T-cell (primary cell): ENCODE measurements at regions not wholly inside any gene's neighbourhood (a gene's known extent, or its start where the extent isn't known, plus 50 kb on each side); places are given as distances from the start of the nearest gene placed in this dataset.

Experiments used
- ATAC-seq, 4 experiments: fragments of 200-7000 bp in 3 of 4; fragments of 150-1000 bp in 1 of 4; cut with Tn5 transposase; replicated peaks in 1 of 4; 1 replicate in 3 of 4; 2 replicates in 1 of 4; pipeline ENCODE4 v1.10.0; 2021; ENCODE audit warnings: moderate library complexity in 3 of 4, mild to moderate bottlenecking in 2 of 4, moderate number of reproducible peaks in 1 of 4
- CTCF ChIA-PET, 2 donors: fragments of 300-600 bp; sonication (Branson Sonifier 250); formaldehyde crosslinking; loops; one replicate each; lab custom pipeline; 2022; ENCODE audit warnings: antibody characterized with exemption in 2 of 2; lab: Charles Lee
- POLR2A ChIA-PET, 2 donors: fragments of 300-600 bp; sonication (Branson Sonifier 250); formaldehyde crosslinking; loops; one replicate each; lab custom pipeline; 2022; ENCODE audit warnings: antibody characterized with exemption in 2 of 2; lab: Charles Lee
- DNase-seq, 35 experiments: peaks; one replicate each; pipeline versions ENCODE4 v3.0.0 to v3.0.0-alpha.2; 2013 to 2023
- H3K27ac ChIP-seq: one replicate; pipeline ENCODE4 v1.5.1; 2013; ENCODE audit warnings: low read length
- H3K27me3 ChIP-seq, 2 experiments: replicated peaks in 1 of 2; 1 replicate in 1 of 2; 2 replicates in 1 of 2; pipeline versions ENCODE4 v1.6.1 to v1.7.0; 2013; ENCODE audit warnings: low read length in 1 of 2, mixed read lengths in 1 of 2; ENCODE audit not compliant: control insufficient read depth in 2 of 2, insufficient read depth in 2 of 2; ENCODE audit errors: extremely low read depth in 1 of 2
- H3K36me3 ChIP-seq, 2 donors: 1 replicate in 1 of 2; 2 replicates in 1 of 2; pipeline versions ENCODE4 v1.6.1 to v1.7.0; 2013; ENCODE audit warnings: low read length in 1 of 2; ENCODE audit not compliant: control insufficient read depth in 2 of 2, insufficient read depth in 1 of 2; ENCODE audit errors: extremely low read depth in 1 of 2
- H3K4me1 ChIP-seq, 2 experiments: 1 replicate in 1 of 2; 2 replicates in 1 of 2; pipeline versions ENCODE4 v1.6.1 to v1.7.0; 2013; ENCODE audit warnings: low read length in 2 of 2, mixed read lengths in 1 of 2; ENCODE audit not compliant: insufficient read depth in 2 of 2, control insufficient read depth in 1 of 2; ENCODE audit errors: extremely low read depth in 1 of 2
- H3K4me3 ChIP-seq, 2 donors: 1 replicate in 1 of 2; 2 replicates in 1 of 2; pipeline versions ENCODE4 v1.5.1 to v1.7.0; 2013; ENCODE audit warnings: mild to moderate bottlenecking in 2 of 2, low read length in 1 of 2, moderate library complexity in 1 of 2; ENCODE audit not compliant: control insufficient read depth in 1 of 2; ENCODE audit errors: extremely low read depth in 1 of 2
- H3K9me3 ChIP-seq: 2 replicates; pipeline ENCODE4 v1.7.0; 2013
- H3K27ac Mint-ChIP-seq, 2 donors: one replicate each; pipeline ENCODE4 v1.8.0; 2020 to 2021; ENCODE audit warnings: mild to moderate bottlenecking in 2 of 2, mixed read lengths in 2 of 2
- H3K27me3 Mint-ChIP-seq, 2 donors: one replicate each; pipeline ENCODE4 v1.8.0; 2021 to 2022; ENCODE audit warnings: mixed read lengths in 2 of 2
- H3K36me3 Mint-ChIP-seq: one replicate; pipeline ENCODE4 v1.8.0; 2021; ENCODE audit warnings: mixed read lengths
- H3K4me1 Mint-ChIP-seq, 3 donors: one replicate each; pipeline ENCODE4 v1.8.0; 2020 to 2022; ENCODE audit warnings: mixed read lengths in 3 of 3, mild to moderate bottlenecking in 1 of 3
- H3K4me3 Mint-ChIP-seq, 3 donors: one replicate each; pipeline ENCODE4 v1.8.0; 2020 to 2022; ENCODE audit warnings: mild to moderate bottlenecking in 3 of 3, mixed read lengths in 3 of 3, moderate library complexity in 3 of 3
- H3K9me3 Mint-ChIP-seq, 3 donors: one replicate each; pipeline ENCODE4 v1.8.0; 2020 to 2022; ENCODE audit warnings: mixed read lengths in 3 of 3
- WGBS: methylation state at CpG from one replicate; pipeline ENCODE4 v1.1.5; 2013; ENCODE audit warnings: missing lambda C conversion rate; ENCODE audit not compliant: insufficient coverage; 5-methylcytosine and 5-hydroxymethylcytosine counted together

- Mint-ChIP-seq H3K4me1 (peaks cover 0 to 2% (median 0%) of the 10 kb centered on the region in 3 donors), H3K27ac (no peak overlapping the region), H3K4me3 (no peak overlapping the region), H3K36me3 (no peaks in the 10 kb centered on the region), H3K9me3 (peaks cover 0 to under 1% (median 0%) of the 10 kb centered on the region in 3 donors), H3K27me3 (no peaks in the 10 kb centered on the region)
- ChIA-PET CTCF (no interaction called here), POLR2A (no interaction called here)
- DNase-seq (no peak), ATAC-seq (no peak)
- H3K9me3 ChIP-seq = no peaks in the 10 kb centered on the region
- WGBS = 97% methylated on average over 8 of the region's 9 CpGs
- H3K4me1 ChIP-seq = no peaks in the 10 kb centered on the region
- no peak overlapping the region for H3K4me3 ChIP-seq
- H3K27me3 ChIP-seq = peaks cover 0 to 7% of the 10 kb centered on the region in 2 experiments
- H3K36me3 ChIP-seq = no peaks in the 10 kb centered on the region
- H3K27ac ChIP-seq = no peak overlapping the region
These were observed 289.4 kb upstream of the TLE3 start for GRCh38 chr15:70387081-70387480.

- ATAC-seq (no peak), DNase-seq (no peak)
- Histone ChIP-seq H3K27ac (no peak overlapping the region), H3K4me1 (no peaks in the 10 kb centered on the region), H3K9me3 (no peaks in the 10 kb centered on the region), H3K36me3 (no peaks in the 10 kb centered on the region), H3K27me3 (peaks cover 0 to 7% of the 10 kb centered on the region in 2 experiments), H3K4me3 (no peak overlapping the region)
- H3K36me3 Mint-ChIP-seq = no peaks in the 10 kb centered on the region
- peaks cover 0 to 5% (median 0%) of the 10 kb centered on the region in 3 donors for H3K9me3 Mint-ChIP-seq
- WGBS = 100% methylated on average over 6 of the region's 8 CpGs
- ChIA-PET POLR2A (no interaction called here), CTCF (no interaction called here)
- H3K27me3 Mint-ChIP-seq = no peaks in the 10 kb centered on the region
- no peak overlapping the region for H3K4me3 Mint-ChIP-seq
- H3K4me1 Mint-ChIP-seq = peaks cover 0 to 2% (median 0%) of the 10 kb centered on the region in 3 donors
- no peak overlapping the region for H3K27ac Mint-ChIP-seq
These were observed 288.0 kb upstream of the TLE3 start for GRCh38 chr15:70385711-70386110.

GRCh38 chr15:70385052-70385451 is 287.3 kb upstream of the TLE3 start:
- H3K27me3 ChIP-seq = peaks cover 0 to 8% of the 10 kb centered on the region in 2 experiments
- no peak for ATAC-seq
- no peak overlapping the region for H3K27ac Mint-ChIP-seq
- DNase-seq = no peak
- no CpG with 5 or more reads among the region's 6 CpGs for WGBS
- H3K4me3 Mint-ChIP-seq = no peak overlapping the region
- H3K4me1 Mint-ChIP-seq = peaks cover 0 to 2% (median 0%) of the 10 kb centered on the region in 3 donors
- POLR2A ChIA-PET = no interaction called here
- no peaks in the 10 kb centered on the region for H3K36me3 ChIP-seq
- no peaks in the 10 kb centered on the region for H3K36me3 Mint-ChIP-seq
- no peak overlapping the region for H3K27ac ChIP-seq
- peaks cover 0 to 2% of the 10 kb centered on the region in 2 donors for H3K27me3 Mint-ChIP-seq
- peaks cover 0 to 5% (median 0%) of the 10 kb centered on the region in 3 donors for H3K9me3 Mint-ChIP-seq
- no peaks in the 10 kb centered on the region for H3K9me3 ChIP-seq
- CTCF ChIA-PET = no interaction called here
- H3K4me3 ChIP-seq = no peak overlapping the region
- H3K4me1 ChIP-seq = no peaks in the 10 kb centered on the region

- ATAC-seq (no peak), DNase-seq (no peak)
- POLR2A ChIA-PET = no interaction called here
- WGBS = 100% methylated on average over 6 of the region's 8 CpGs
- peaks cover 0 to 15% of the 10 kb centered on the region in 2 experiments for H3K27me3 ChIP-seq
- no peaks in the 10 kb centered on the region for H3K36me3 Mint-ChIP-seq
- CTCF ChIA-PET = no interaction called here
- peaks cover 0 to 2% (median 0%) of the 10 kb centered on the region in 3 donors for H3K4me1 Mint-ChIP-seq
- H3K4me3 Mint-ChIP-seq = no peak overlapping the region
- H3K27ac Mint-ChIP-seq = no peak overlapping the region
- no peak overlapping the region for H3K27ac ChIP-seq
- no peaks in the 10 kb centered on the region for H3K4me1 ChIP-seq
- no peak overlapping the region for H3K4me3 ChIP-seq
- H3K9me3 ChIP-seq = no peaks in the 10 kb centered on the region
- H3K27me3 Mint-ChIP-seq = peaks cover 0 to 2% of the 10 kb centered on the region in 2 donors
- H3K36me3 ChIP-seq = no peaks in the 10 kb centered on the region
- H3K9me3 Mint-ChIP-seq = peaks cover 0 to 5% (median 0%) of the 10 kb centered on the region in 3 donors
These were observed 286.1 kb upstream of the TLE3 start for GRCh38 chr15:70383856-70384255.

- ChIA-PET POLR2A (interaction anchor here in 1 of 2 donors (0.6 kb wide), 1 partner anchor 83 kb away, joined by 3 read pairs; no protein-coding TSS in a partner anchor), CTCF (no interaction called here)
- no peak for DNase-seq
- Mint-ChIP-seq H3K9me3 (peaks cover 0 to 5% (median 0%) of the 10 kb centered on the region in 3 donors), H3K36me3 (no peaks in the 10 kb centered on the region), H3K4me3 (no peak overlapping the region), H3K4me1 (peaks cover 0 to 2% (median 0%) of the 10 kb centered on the region in 3 donors), H3K27ac (no peak overlapping the region), H3K27me3 (peaks cover 0 to 2% of the 10 kb centered on the region in 2 donors)
- Histone ChIP-seq H3K27ac (no peak overlapping the region), H3K9me3 (no peaks in the 10 kb centered on the region), H3K4me1 (peaks cover 0 to 3% of the 10 kb centered on the region in 2 experiments), H3K36me3 (no peaks in the 10 kb centered on the region), H3K4me3 (no peak overlapping the region), H3K27me3 (peaks cover 0 to 23% of the 10 kb centered on the region in 2 experiments)
- 91% methylated on average over 13 of the region's 14 CpGs for WGBS
- ATAC-seq = no peak
These were observed 285.2 kb upstream of the TLE3 start for GRCh38 chr15:70382762-70383458.

- Mint-ChIP-seq H3K36me3 (no peaks in the 10 kb centered on the region), H3K9me3 (peaks cover 0 to 5% (median 0%) of the 10 kb centered on the region in 3 donors), H3K4me1 (peaks cover 0 to 2% (median under 1%) of the 10 kb centered on the region in 3 donors), H3K27ac (no peak overlapping the region), H3K27me3 (peaks cover 0 to 2% of the 10 kb centered on the region in 2 donors), H3K4me3 (no peak overlapping the region)
- no peak overlapping the region for H3K4me3 ChIP-seq
- DNase-seq (no peak), ATAC-seq (no peak)
- WGBS = 93% methylated on average over 3 of the region's 7 CpGs
- H3K9me3 ChIP-seq = no peaks in the 10 kb centered on the region
- ChIA-PET POLR2A (interaction anchor here in 1 of 2 donors (0.6 kb wide), 1 partner anchor 83 kb away, joined by 3 read pairs; no protein-coding TSS in a partner anchor), CTCF (interaction anchor here in 1 of 2 donors (0.6 kb wide), 1 partner anchor 87 kb away, joined by 3 read pairs; no protein-coding TSS in a partner anchor)
- H3K36me3 ChIP-seq = no peaks in the 10 kb centered on the region
- H3K4me1 ChIP-seq = peaks cover under 1 to 7% of the 10 kb centered on the region in 2 experiments
- peaks cover 0 to 26% of the 10 kb centered on the region in 2 experiments for H3K27me3 ChIP-seq
- no peak overlapping the region for H3K27ac ChIP-seq
These were observed 284.5 kb upstream of the TLE3 start for GRCh38 chr15:70382009-70382749.
